Ishikawa (cell line): ENCODE measurements at regions not wholly inside any gene's neighbourhood (a gene's known extent, or its start where the extent isn't known, plus 50 kb on each side); places are given as distances from the start of the nearest gene placed in this dataset.

Source experiments
- CEBPB ChIP-seq: IDR thresholded peaks from 2 replicates; pipeline ENCODE4 v1.6.1; 2012
- CREB1 ChIP-seq: IDR thresholded peaks from 2 replicates; pipeline ENCODE4 v1.6.1; 2012; ENCODE audit warnings: low read depth
- EGR1 ChIP-seq: IDR thresholded peaks from 2 replicates; pipeline ENCODE4 v1.6.1; 2012
- EP300 ChIP-seq: IDR thresholded peaks from 2 replicates; pipeline ENCODE4 v1.6.1; 2012; ENCODE audit warnings: borderline replicate concordance
- FOXM1 ChIP-seq: IDR thresholded peaks from 2 replicates; pipeline ENCODE4 v1.6.1; 2012; ENCODE audit warnings: low read depth, borderline replicate concordance
- MAX ChIP-seq: IDR thresholded peaks from 2 replicates; pipeline ENCODE4 v1.6.1; 2012
- NFIC ChIP-seq: IDR thresholded peaks from 2 replicates; pipeline ENCODE4 v1.6.1; 2012
- RAD21 ChIP-seq: IDR thresholded peaks from 2 replicates; pipeline ENCODE4 v1.6.1; 2012; ENCODE audit warnings: low read depth
- REST ChIP-seq: IDR thresholded peaks from 2 replicates; pipeline ENCODE4 v1.6.1; 2012; ENCODE audit warnings: low read depth, mild to moderate bottlenecking
- TAF1 ChIP-seq: IDR thresholded peaks from 2 replicates; pipeline ENCODE4 v1.6.1; 2012; ENCODE audit warnings: low read depth, mild to moderate bottlenecking
- TCF12 ChIP-seq: IDR thresholded peaks from 2 replicates; pipeline ENCODE4 v1.6.1; 2012; ENCODE audit warnings: low read depth
- TEAD4 ChIP-seq: IDR thresholded peaks from 2 replicates; pipeline ENCODE4 v1.6.1; 2012
- USF1 ChIP-seq: IDR thresholded peaks from 2 replicates; pipeline ENCODE4 v1.6.1; 2012
- YY1 ChIP-seq: IDR thresholded peaks from 2 replicates; pipeline ENCODE4 v1.6.1; 2012; ENCODE audit warnings: low read depth
- ZBTB7A ChIP-seq: IDR thresholded peaks from 2 replicates; pipeline ENCODE4 v1.6.1; 2012; ENCODE audit warnings: low read depth

- TF ChIP-seq TAF1 = no peak
- no peak for TF ChIP-seq TEAD4
- TF ChIP-seq FOXM1 = no peak
- no peak for TF ChIP-seq YY1
- TF ChIP-seq ZBTB7A = no peak
- TF ChIP-seq EP300 = no peak
Observed at GRCh38 chr1:221289103-221289502, 409.9 kb downstream of the HLX start.

GRCh38 chr1:221290669-221291068 is 411.4 kb downstream of the HLX start:
- TF ChIP-seq EGR1 (no peak), MAX (no peak), CEBPB (no peak), TCF12 (no peak), NFIC (no peak), RAD21 (no peak), ZBTB7A (no peak), REST (no peak), CREB1 (no peak), EP300 (no peak), USF1 (no peak), TAF1 (no peak), YY1 (no peak), FOXM1 (no peak), TEAD4 (no peak)

- TF ChIP-seq ZBTB7A (no peak), CREB1 (no peak), TEAD4 (no peak), FOXM1 (no peak), NFIC (no peak), MAX (no peak), EP300 (no peak), YY1 (no peak)
Observed at GRCh38 chr1:221291113-221291512, 411.9 kb downstream of the HLX start.

- no peak for TF ChIP-seq FOXM1
- no peak for TF ChIP-seq TAF1
- TF ChIP-seq CREB1 = no peak
- TF ChIP-seq USF1 = no peak
- no peak for TF ChIP-seq YY1
- no peak for TF ChIP-seq REST
- TF ChIP-seq EP300 = no peak
- no peak for TF ChIP-seq MAX
Observed at GRCh38 chr1:221292652-221293051, 413.4 kb downstream of the HLX start.

- TF ChIP-seq MAX (no peak), TAF1 (no peak), ZBTB7A (no peak), TEAD4 (no peak), CREB1 (no peak), REST (no peak), TCF12 (no peak), YY1 (no peak), USF1 (no peak), EGR1 (no peak)
Observed at GRCh38 chr1:221294242-221294641, 415.0 kb downstream of the HLX start.
